IMR-90 (cell line): ENCODE measurements at regions not wholly inside any gene's neighbourhood (a gene's known extent, or its start where the extent isn't known, plus 50 kb on each side); places are given as distances from the start of the nearest gene placed in this dataset.

Experiments used
- ATAC-seq: fragments of 200-7000 bp; cut with Tn5 transposase; 2 replicates; pipeline ENCODE4 v1.9.1; 2020; ENCODE audit warnings: low read depth, mild to moderate bottlenecking, moderate library complexity
- BruUV-seq: library from RNA; stranded (reverse); fragments of 400-500 nt; replicated peaks from 2 replicates; lab custom pipeline; 2021; lab: Mats Ljungman, UMichigan
- CTCF ChIA-PET: fragments of 300-600 bp; formaldehyde crosslinking; extraction: SDS; loops from one replicate; lab custom pipeline; 2021; ENCODE audit warnings: antibody characterized with exemption; lab: Yijun Ruan, JAX
- POLR2A ChIA-PET: fragments of 300-600 bp; sonication (Branson Sonifier 250); formaldehyde crosslinking; loops from one replicate; lab custom pipeline; 2022; ENCODE audit warnings: antibody characterized with exemption; ENCODE audit not compliant: unreplicated experiment; lab: Charles Lee
- DNase-seq: peaks from one replicate; pipeline ENCODE4 v3.0.0; 2013
- H2AFZ ChIP-seq: replicated peaks from 2 replicates; pipeline ENCODE3; 2013; ENCODE audit warnings: low read length, mild to moderate bottlenecking; ENCODE audit not compliant: poor library complexity
- H2AK5ac ChIP-seq: 2 replicates; pipeline ENCODE4 v1.6.1; 2013; ENCODE audit warnings: low read depth, low read length, inconsistent platforms
- H2AK9ac ChIP-seq: replicated peaks from 2 replicates; pipeline ENCODE3; 2013; ENCODE audit warnings: mild to moderate bottlenecking, low read depth, low read length, moderate library complexity; ENCODE audit not compliant: poor library complexity
- H2BK120ac ChIP-seq: 2 replicates; pipeline ENCODE4 v1.6.1; 2013; ENCODE audit warnings: low read depth, low read length, inconsistent platforms
- H2BK15ac ChIP-seq: 3 replicates; pipeline ENCODE4 v1.6.1; 2013; ENCODE audit warnings: low read depth, low read length, inconsistent platforms
- H2BK20ac ChIP-seq: 2 replicates; pipeline ENCODE4 v1.6.1; 2013; ENCODE audit warnings: low read depth, mild to moderate bottlenecking, inconsistent platforms, low read length, moderate library complexity
- H2BK5ac ChIP-seq: 2 replicates; pipeline ENCODE4 v1.6.1; 2013; ENCODE audit warnings: mild to moderate bottlenecking, low read depth, low read length, inconsistent platforms; ENCODE audit not compliant: poor library complexity, severe bottlenecking
- H3K14ac ChIP-seq: replicated peaks from 2 replicates; pipeline ENCODE4 v1.6.1; 2013; ENCODE audit warnings: low read depth, low read length, inconsistent platforms
- H3K18ac ChIP-seq: 2 replicates; pipeline ENCODE4 v1.6.1; 2013; ENCODE audit warnings: low read depth, low read length, control low read depth
- H3K23ac ChIP-seq: 2 replicates; pipeline ENCODE4 v1.6.1; 2013; ENCODE audit warnings: low read depth, low read length, inconsistent platforms
- H3K27ac ChIP-seq: 2 replicates; pipeline ENCODE4 v1.5.1; 2013; ENCODE audit warnings: mild to moderate bottlenecking, control low read depth, low read length; ENCODE audit not compliant: insufficient read depth
- H3K27me3 ChIP-seq: 2 replicates; pipeline ENCODE4 v1.6.1; 2013; ENCODE audit warnings: low read length; ENCODE audit not compliant: control insufficient read depth, insufficient read depth
- H3K36me3 ChIP-seq: 2 replicates; pipeline ENCODE4 v1.6.1; 2013; ENCODE audit warnings: low read length, mixed read lengths; ENCODE audit not compliant: control insufficient read depth, insufficient read depth
- H3K4ac ChIP-seq: 2 replicates; pipeline ENCODE4 v1.6.1; 2013; ENCODE audit warnings: low read depth, low read length, inconsistent platforms
- H3K4me1 ChIP-seq: 2 replicates; pipeline ENCODE4 v1.6.1; 2013; ENCODE audit warnings: low read length, mixed read lengths; ENCODE audit not compliant: control insufficient read depth, insufficient read depth
- H3K4me2 ChIP-seq: 2 replicates; pipeline ENCODE4 v1.6.1; 2013; ENCODE audit warnings: low read depth, mild to moderate bottlenecking, control low read depth, low read length, moderate library complexity
- H3K4me3 ChIP-seq: 2 replicates; pipeline ENCODE4 v1.5.1; 2013; ENCODE audit warnings: low read depth, mild to moderate bottlenecking, control low read depth, low read length, moderate library complexity; ENCODE audit not compliant: insufficient read depth
- H3K56ac ChIP-seq: 2 replicates; pipeline ENCODE4 v1.6.1; 2013; ENCODE audit warnings: low read length, inconsistent platforms; ENCODE audit not compliant: insufficient read depth; ENCODE audit errors: extremely low read depth
- H3K79me1 ChIP-seq, 2 experiments: 2 replicates each; pipeline ENCODE4 v1.6.1; 2013; ENCODE audit warnings: low read length in 2 of 2, inconsistent platforms in 1 of 2, low read depth in 1 of 2
- H3K9ac ChIP-seq: 2 replicates; pipeline ENCODE4 v1.6.1; 2013; ENCODE audit warnings: low read depth, low read length, control low read depth
- H3K9me1 ChIP-seq: 2 replicates; pipeline ENCODE4 v1.6.1; 2013; ENCODE audit warnings: low read length, inconsistent platforms; ENCODE audit not compliant: insufficient read depth
- H3K9me3 ChIP-seq: 2 replicates; pipeline ENCODE4 v1.6.1; 2013; ENCODE audit warnings: low read length; ENCODE audit not compliant: control insufficient read depth, insufficient read depth
- H4K20me1 ChIP-seq: 2 replicates; pipeline ENCODE4 v1.6.1; 2013; ENCODE audit warnings: low read length, inconsistent platforms; ENCODE audit not compliant: insufficient read depth
- H4K5ac ChIP-seq: 2 replicates; pipeline ENCODE4 v1.6.1; 2013; ENCODE audit warnings: mild to moderate bottlenecking, low read depth, low read length, control low read depth
- H4K8ac ChIP-seq, 2 experiments: 2 replicates each; pipeline ENCODE4 v1.6.1; 2013; ENCODE audit warnings: low read depth in 2 of 2, low read length in 2 of 2, control low read depth in 1 of 2, inconsistent platforms in 1 of 2
- H4K91ac ChIP-seq: 2 replicates; pipeline ENCODE4 v1.6.1; 2013; ENCODE audit warnings: low read depth, low read length, inconsistent platforms; ENCODE audit not compliant: insufficient read depth
- CTCF ChIP-seq: conservative IDR thresholded peaks from 2 replicates; pipeline ENCODE4 v1.5.1; 2012; ENCODE audit warnings: mild to moderate bottlenecking, low read depth, low read length, improper control_type of control experiment
- MAFK ChIP-seq: IDR thresholded peaks from 2 replicates; pipeline ENCODE4 v1.6.1; 2012; ENCODE audit warnings: low read depth, low read length, improper control_type of control experiment
- WGBS, 2 experiments: methylation state at CpG; one replicate each; pipeline versions ENCODE4 v1.1.5 to v1.1.7; 2013; ENCODE audit warnings: missing lambda C conversion rate in 2 of 2; ENCODE audit not compliant: insufficient read length in 1 of 2; ENCODE audit errors: extremely low coverage in 2 of 2; 5-methylcytosine and 5-hydroxymethylcytosine counted together
- dilution Hi-C: fragments of 300-500 bp; cut with HindIII; formaldehyde crosslinking; loops from one replicate; pipeline ENCODE4 v1.14.3; 2018; ENCODE audit warnings: low sequenced_read_pairs; ENCODE audit not compliant: unreplicated experiment
- in situ Hi-C: fragments of 300-500 bp; cut with MboI; formaldehyde crosslinking; loops from 3 replicates; pipeline ENCODE4 v1.14.3; 2019; ENCODE audit warnings: low sequenced_read_pairs, inconsistent platforms, mixed read lengths
- intact Hi-C: fragments of 100-400 bp; cut with micrococcal nuclease; formaldehyde crosslinking; loops from 2 replicates; pipeline ENCODE4 v1.10.0; 2022

GRCh38 chr6:112804638-112805330, 457.7 kb downstream of the RFPL4B start:
- no peak overlapping the region for H2AK9ac ChIP-seq
- H2AK5ac ChIP-seq: no peak overlapping the region
- no peaks in the 10 kb centered on the region for H3K27me3 ChIP-seq
- H4K8ac ChIP-seq: no peak overlapping the region
- no peaks in the 10 kb centered on the region for H3K9me3 ChIP-seq
- peaks cover 6% of the 10 kb centered on the region for H3K4me1 ChIP-seq
- H4K20me1 ChIP-seq: no peaks in the 10 kb centered on the region
- H2BK15ac ChIP-seq: no peak overlapping the region
- no peak overlapping the region for H3K23ac ChIP-seq
- H4K91ac ChIP-seq: no peak overlapping the region
- intact Hi-C loops (no loop called here), in situ Hi-C loops (no loop called here), dilution Hi-C loops (no loop called here)
- POLR2A ChIA-PET: no interaction called here
- 0 out of 2 replicates have a peak overlapping the region, but pooled peaks have one; percentile 7 for H4K5ac ChIP-seq
- H3K4me3 ChIP-seq: no peak overlapping the region
- H2BK120ac ChIP-seq: peak overlapping the region; percentile 27; the same call in 1 of the 2 replicates
- H3K14ac ChIP-seq: no peak overlapping the region
- ATAC-seq (no peak), DNase-seq (no peak)
- H3K9me1 ChIP-seq: peaks cover 8% of the 10 kb centered on the region; the same call in 1 of the 2 replicates
- no peaks in the 10 kb centered on the region for H3K79me1 ChIP-seq
- no peaks in the 10 kb centered on the region for H3K36me3 ChIP-seq
- TF ChIP-seq MAFK (peak; percentile 99), CTCF (no peak)
- no peak overlapping the region for H3K27ac ChIP-seq
- CTCF ChIA-PET: no interaction called here
- H2BK5ac ChIP-seq: peak overlapping the region; percentile 3
- no peak overlapping the region for H3K4ac ChIP-seq
- H3K18ac ChIP-seq: no peak overlapping the region
- H3K4me2 ChIP-seq: no peak overlapping the region
- no peak overlapping the region for H2BK20ac ChIP-seq
- no peak overlapping the region for H3K9ac ChIP-seq
- no peak overlapping the region for H3K56ac ChIP-seq
- no CpG with 5 or more reads among the region's 6 CpGs for WGBS, 2 experiments
- H2AFZ ChIP-seq: no peak overlapping the region
- BruUV-seq: no TSS peak
